T follicular helper cell (primary cell): ENCODE measurements at regions not wholly inside any gene's neighbourhood (a gene's known extent, or its start where the extent isn't known, plus 50 kb on each side); places are given as distances from the start of the nearest gene placed in this dataset.

ENCODE experiments used
- DNase-seq: peaks from one replicate; pipeline ENCODE4 v3.0.0-alpha.2; 2020; ENCODE audit warnings: low read depth

DNA sequence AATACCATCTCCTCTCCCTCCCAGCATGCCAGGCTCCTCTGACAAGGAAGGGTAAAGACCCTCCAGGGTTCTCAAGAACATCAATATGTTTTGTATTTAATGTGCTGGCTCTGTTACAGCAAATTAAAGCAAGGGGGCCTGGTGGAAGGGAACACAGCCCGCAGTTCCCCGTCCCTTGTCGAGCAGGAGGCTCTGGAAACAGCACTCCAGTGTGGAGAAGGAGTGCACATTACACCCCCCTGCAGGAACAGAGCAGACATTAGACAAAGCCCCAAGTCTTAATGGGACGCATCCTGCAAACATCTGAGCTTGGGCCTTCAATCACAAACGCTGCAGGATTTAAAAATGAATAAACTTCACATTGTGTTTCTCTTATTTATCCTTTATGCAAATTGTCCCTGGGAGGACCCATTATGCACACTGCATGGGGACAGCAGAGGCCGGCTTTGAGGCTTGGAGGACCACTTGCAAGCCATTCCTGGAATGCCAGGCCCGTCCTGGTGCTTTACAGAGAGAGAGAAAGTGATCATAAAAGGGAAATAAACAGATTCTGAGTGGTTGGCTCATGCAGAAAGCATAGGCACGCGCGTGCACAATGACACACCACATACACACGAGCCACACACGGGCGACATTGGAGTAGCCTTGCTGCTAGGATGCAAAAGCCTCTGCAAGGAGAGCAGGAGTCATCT is 328.7 kb downstream of the SMAD2 start:
- DNase-seq = no peak

DNA sequence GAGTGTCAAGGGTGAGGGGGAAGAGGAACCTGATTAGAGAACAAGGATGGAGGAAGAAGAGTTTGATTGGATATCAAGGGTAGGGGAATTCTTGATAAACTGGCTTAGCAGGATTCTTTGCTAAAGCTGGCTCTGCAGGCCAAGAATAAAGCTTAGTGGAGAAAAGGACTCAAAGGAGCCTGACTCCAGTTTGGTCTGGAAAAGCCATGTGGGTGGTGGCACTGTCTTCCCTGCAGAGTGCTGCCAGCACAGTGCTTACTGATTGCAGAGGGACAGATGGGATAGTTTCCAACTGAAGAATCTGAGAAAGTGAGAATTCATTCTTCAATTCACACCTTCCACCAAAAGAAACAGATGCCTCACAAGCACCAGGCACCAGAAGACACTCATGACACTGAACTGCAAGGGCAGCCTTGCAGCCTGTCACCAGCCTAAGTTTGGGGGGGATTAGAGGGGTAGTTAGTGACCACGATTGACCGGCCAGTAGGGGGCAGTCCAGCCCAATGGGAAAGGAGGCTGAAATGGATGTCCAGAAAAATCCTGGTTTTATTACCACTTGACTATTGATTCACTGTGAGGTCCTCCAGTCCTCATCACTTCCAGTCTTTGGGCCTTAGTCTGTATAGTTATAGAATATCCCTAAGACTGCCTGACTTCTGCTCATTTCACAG is 334.5 kb downstream of the SMAD2 start:
- no peak for DNase-seq

DNA sequence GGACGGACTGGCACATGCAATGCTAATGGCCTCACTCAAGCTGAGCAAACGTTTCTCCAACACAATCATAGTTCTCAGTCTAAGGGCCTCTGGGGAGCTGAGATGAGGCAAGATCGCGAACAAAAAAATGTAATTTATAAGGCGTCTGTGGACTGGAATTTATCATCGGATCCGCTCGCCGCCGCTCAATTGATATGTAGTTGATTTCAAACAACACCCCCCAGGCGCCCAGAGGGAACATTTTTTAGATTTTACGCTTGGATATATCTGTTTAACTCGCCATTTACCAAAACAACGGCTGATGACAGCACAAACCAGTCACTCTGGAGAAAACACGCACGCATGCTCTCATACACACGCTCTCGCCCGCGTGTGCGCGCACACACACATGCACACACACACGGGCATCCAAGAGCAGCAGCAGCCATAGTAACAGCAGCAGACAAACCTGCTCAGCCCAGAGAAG is 335.8 kb downstream of the SMAD2 start:
- DNase-seq = no peak

DNA sequence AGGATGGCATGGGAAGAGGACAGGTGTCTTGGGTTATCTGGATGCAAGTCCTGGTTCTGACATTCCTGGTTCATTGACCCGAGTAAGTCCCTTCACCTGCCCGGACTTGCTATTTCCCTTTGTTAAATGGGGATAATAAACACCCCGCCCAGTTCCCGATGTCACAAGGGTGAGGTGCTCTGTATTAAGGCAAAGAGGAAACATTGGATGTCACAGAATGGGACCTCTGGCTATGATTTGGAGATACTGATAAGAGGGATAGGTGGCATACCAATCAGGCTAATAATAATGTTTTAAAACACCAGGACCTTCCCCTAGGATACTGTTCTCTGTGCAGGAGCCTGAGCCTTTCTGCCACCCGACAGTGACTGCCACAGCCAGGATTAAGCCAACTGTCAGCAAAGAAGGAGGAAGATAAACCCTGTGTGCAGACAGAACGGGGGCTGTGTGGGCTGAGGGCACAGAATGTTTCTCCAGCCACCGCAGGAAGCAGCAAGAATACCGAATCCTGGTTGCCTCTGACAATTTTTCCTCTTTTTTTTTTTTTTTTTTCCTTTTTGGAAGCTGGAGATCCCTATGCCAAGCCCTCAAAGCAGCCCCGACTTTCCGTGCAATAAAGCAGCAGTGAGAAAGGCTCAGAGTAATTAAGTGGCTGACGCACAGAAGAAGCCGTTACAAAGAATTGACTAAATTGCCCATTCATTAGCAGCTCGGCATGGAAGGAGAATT is 336.6 kb downstream of the SMAD2 start:
- DNase-seq = no peak

DNA sequence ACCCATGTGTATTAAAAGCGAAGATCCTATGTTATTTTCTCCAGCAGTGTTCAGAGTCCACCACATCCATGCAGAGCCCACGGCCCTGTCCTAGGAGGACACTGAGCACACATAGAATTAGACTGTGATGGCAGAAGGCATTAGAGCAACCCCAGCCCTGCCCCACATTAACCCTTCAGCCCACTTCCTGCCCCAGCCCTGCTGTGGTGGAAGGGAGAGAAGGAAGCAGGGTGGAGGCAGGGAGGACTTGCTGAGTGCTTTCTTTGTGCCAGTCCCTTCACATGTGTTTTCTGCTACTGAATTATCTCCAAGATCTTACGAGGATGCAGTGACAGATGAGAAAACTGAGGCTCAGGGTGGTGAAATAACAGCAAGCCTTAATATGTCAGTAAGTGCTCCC is 339.0 kb downstream of the SMAD2 start:
- no peak for DNase-seq

DNA sequence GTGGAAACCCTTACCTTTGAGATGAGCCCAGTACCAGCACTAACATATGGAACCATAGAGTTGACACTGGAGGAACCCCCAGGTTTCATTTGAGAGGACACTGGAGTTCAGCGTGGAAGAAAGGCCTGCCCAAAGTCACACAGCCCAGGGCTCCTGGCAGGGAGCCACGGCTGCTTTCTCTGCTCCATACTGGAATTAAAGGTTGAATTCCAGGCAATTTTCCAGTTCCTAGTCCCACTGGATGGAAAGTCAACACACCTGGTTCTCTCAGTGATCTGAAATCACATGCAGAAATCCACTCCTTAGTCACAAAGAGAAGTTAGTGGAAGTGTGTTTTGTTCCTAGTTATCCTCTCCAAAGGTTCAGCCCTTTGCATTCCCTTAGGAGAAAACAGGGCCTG is 336.1 kb upstream of the SKOR2 start:
- no peak for DNase-seq

DNA sequence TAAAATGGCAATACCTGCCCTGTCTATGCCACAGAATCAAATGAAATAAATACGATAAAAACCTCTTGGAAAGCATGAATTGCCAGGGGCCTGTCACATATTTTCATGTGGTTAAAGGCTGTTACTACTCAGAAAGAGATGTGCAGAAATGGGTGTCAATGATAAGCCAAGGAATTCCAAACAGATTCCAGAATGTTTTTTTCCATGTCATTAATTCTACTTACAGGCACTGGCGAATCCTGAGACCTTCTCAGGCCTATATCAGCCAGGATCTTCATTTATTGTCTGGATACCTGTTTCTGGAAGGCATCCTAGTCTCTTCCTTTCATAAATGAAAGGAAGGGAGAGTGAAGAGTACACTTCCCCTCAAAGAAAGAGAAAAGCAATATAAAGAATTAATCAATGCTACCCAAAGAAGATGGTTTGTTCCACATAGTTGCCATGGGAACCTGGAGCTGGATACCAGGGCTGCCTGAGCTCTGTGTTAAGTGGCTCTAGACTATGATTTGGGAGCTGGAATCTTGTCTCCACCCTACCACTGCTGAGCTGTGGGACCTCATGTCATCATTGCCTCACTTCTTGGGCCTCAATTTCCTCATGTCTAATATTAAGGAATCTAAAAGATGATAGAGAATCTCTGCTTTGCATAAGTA is 335.1 kb upstream of the SKOR2 start:
- DNase-seq = no peak

DNA sequence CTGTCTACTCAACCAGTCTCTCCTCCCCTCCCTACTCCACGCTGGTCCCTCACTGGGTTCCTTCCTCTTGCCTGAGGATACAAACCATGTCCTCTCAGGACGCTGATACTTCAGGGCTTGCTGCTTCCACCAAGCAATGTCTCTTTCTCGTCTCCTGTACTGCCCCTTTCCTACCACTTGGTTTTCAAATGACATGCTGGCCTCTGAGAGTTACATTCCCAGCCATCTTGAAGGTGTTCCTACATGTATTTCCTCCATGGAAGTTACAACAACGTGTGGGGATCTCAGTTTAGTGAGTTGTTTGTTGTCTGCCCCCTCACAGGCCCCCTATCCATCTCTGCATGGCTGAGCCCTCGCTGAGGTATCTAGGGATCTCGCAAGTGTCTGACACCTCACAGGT is 334.5 kb upstream of the SKOR2 start:
- no peak for DNase-seq

DNA sequence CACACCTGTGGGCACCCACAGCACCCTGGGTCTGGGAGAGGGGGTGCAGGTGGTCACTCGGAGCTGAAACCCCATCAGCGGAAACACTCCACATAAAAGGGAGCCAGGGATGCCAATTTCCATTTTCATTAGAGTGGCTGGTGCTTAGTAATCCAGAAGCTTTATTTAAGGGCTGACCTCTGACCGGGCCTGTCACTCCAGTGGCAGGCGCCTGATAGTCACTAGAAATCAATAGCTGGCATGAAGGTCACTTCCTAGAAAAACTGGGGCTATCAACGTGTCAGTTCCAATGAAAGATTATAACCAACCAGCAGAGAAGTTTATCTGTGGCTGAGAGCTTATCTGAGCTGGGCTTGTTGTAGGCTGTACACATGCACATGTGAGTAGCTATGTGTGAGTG is 333.7 kb upstream of the SKOR2 start:
- DNase-seq = no peak

DNA sequence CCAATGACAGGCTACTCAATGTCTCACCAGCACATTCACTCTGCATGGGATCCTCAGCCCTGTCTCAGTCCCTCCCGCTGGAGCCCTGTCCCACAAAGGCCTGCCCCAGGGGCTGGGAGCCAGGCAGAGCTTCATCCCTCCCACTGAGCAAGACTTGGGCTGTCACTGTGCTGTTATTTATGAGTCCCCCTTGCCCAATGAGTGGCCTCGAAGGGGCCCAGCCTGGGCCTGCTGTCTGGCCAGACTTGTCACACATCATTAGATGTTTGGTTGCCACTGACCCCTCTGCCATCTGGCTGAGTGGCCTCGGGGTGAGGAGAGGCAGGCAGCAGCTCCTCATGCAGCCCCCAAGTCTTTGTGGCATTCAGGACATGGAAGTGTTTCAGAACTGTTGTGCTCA is 330.6 kb upstream of the SKOR2 start:
- no peak for DNase-seq

DNA sequence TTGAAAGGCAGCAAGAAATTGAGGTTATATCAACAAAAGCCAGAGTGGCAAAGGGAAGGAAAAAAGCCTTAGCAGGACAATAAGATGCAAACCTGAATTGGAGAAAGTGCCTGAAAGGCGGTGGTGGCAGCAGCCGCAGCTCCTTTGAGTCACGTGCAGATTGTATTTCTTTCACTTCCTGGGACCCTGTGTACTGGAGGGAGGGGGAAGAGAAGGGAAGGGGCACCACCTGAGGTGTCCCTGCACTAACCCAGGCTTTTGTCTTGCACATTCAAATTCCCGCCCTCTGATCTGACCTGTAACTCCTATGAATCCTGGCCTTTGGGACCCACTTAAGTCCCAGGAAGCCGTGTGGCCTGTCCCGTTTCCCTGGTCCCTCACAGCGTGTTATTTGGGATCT is 326.1 kb upstream of the SKOR2 start:
- no peak for DNase-seq

DNA sequence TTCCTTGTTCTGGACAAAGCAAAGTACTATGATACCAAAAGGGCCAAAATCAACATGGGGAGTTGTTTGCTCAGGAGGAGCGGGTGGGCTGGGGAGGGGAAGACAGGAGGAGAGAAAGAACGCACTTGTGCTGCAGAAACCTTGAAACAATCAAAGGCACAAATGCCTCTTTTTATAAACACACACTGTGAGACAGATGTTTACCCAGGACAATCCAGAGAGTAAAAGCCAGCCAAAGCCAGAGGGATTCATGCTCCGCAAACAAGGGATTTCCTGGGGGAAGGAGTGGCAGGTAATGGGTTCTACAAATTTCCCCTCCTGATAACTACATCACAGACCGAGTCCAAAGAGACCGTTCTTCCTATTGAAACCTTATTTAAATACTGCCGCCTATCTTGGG is 323.5 kb upstream of the SKOR2 start:
- DNase-seq = no peak

DNA sequence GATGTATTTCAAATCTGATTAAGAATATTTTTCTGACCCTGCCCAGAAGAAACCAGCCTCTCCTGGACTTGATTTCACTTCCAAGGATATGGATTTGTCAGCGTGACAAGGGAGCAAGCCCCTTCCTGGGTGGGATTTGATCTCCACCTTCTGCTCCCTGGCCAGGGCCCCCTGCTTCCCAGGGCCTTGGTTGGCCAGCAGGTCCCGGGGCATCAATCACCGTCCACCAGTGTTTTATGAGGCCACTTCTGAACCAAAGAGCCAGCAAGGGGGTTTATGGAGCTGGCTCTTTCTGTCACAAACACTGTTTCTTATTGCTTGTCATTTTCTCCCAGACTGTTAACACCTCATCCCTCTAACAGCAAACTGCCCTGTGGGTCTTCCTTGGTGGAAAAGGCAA is 320.5 kb upstream of the SKOR2 start:
- DNase-seq = no peak

DNA sequence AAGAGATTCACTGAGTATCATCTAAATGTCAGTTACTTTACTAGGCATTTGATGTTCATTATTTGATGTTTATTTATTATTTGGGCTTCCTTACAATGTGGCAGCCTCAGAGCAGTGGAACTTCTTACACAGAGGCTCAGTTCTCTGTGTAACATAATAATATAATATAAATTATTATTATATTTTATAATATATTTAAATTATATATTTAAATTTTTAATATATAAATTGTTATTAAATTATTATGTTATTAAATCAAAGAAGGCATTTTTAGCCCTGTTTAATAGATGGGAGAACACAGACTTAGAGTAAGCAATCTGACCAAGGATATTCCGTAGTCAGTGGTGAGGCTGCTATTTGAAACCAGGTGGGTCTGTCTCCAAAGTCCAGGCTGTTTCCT is 315.3 kb upstream of the SKOR2 start:
- DNase-seq = no peak

DNA sequence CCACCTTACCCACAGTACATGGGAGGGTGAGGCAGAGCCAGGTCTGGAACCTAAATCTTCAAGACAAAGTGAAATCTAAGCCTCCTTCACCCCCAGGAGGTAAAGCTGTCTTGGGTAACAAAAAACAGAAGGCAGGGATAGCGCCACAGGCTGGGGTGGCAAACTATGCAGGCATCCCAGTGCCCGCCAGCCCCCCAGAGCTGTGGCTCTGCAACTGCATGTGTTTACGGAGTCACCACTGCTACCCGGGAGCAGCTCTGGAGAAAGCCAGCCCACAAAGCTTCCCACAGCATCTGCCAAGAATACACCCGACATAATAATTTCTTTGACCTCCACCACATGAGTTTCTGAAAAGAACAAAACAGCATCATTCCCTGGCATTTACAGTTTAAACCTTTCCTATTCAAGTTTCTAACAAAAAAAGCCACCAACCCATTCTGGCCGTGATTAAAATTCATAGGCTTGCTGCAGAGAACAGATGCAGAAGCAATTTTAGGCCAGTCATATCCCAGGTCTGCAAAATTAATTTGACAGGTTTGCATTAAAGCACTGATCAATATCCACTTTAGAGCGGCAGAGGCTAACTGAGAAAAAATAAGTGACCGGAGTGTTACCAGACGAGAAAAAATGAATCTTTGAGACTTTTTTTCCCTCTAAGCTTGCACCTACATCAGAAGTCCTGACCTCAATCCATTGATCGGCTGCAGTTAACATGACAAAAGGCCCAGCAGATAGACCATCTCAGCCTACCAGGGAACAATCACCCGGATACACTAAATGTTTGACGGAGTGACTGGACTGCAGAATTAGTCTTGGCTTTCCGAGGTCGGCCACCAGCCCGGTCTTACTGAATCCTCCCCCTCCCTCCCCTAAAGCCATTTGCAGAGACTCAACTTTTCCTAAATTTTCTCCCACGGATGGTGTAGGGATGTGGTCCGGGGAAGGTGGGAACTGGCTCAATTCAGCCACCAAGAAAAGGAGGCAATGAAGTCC is 309.6 kb upstream of the SKOR2 start:
- no peak for DNase-seq

DNA sequence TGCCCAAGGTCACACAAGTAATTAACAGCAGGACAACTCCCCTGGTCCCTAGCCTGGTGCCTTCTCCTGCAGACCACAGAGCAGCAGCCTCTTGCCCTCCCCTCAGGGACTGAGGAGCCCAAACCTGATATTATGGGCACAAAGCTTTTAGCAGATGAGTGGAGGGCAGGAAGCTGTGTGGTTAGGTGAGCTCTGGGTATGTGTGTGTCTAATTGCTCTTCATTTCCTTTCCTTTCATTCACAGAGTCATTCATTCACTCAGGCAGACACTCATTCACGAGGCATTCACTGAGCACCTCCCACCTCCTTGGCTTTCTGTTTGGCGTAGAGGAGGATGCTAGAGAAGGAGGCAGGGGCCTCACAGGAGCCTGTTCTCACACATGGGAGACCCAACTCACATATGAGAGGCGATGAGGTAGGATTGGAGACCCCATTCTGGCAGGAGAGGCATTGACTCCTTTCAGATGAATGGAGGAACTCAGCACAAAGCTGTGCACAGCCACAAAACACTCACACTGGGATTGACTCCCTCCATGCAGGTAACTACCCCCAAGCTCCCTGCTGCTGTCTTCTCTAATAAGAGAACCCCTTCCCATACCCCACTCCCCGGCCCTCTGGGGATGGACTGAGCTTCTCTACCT is 306.8 kb upstream of the SKOR2 start:
- no peak for DNase-seq

DNA sequence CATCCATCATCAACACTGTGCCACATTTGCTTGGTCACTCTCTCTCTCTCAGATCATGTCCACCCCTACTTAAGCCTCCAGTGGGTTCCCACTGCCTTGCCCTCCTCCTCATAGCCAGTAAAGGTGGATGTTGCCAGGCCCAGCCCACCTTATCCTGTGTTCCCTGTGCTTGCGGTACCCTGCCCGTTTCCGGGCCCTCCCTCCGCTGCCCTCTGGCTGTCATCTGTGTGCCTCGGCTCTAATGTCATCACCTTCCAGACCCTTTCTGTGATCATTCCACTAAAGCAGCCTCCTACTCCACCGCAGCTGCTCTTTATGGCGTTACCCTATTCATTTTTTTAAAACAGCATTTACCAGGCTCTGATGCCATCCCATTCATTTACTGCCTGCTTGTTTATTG is 305.7 kb upstream of the SKOR2 start:
- DNase-seq = no peak

DNA sequence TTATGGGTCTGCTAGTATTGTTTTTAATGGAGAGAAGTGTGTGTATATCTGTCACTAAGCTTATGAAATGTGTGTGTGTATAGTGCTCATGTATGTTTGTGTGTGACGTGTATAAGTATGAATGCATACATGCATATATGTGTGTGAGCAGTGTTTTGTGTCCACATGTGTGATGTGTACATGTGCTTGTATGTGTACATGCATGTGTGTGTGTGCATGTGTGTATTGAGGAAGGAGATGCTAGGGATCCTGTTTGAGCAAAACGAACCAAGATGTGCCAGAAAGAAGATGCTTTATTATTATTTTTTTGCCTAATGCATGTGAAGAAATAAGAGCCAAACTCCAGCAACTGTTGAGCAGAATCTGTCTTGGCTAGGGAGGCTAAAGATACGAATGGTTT is 301.3 kb upstream of the SKOR2 start:
- no peak for DNase-seq

DNA sequence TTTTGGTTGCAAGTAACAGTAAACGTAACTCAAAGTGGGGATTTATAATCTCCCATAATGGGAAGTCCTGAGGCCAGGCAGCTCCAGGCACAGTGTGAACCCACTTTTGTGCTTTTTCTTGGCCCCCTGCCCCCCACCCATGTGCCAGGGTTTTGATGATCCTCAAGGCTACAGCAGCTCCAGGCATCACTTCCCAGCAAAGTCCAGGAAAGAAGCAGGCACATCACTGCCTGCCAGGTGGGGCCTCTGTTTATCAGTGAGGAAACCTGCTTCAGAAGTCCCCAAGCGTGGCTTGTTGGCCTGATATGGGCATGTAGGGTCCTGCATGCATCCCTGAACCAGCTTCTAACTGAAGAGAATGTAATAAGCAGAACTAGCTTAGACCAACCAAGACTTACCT is 299.2 kb upstream of the SKOR2 start:
- no peak for DNase-seq

DNA sequence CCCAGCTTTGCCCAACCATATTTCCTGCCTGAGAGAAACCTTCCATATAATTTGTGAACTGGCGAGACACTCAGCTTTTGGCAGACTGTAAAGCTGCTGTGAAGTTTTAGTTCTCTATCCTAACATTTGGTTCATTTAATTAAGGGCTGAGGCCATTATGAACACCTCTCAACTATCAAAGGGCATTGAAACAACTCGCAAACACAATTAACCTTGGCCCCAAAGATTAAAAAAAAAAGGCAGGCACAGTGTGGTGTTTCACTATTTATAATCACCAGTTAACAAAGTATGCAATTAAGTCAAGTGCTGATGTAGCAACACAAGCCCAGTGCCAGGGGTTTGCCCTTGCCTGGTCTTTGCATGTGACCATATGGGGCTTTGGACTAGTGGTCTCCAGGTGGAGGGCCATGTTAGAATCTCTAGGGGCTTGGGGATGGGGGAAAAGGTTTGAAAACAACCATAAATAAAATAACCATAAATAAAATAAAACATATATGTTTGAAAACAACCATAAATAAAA is 297.6 kb upstream of the SKOR2 start:
- no peak for DNase-seq
